ENCODE measurements at regions not wholly inside any gene's neighbourhood (a gene's known extent, or its start where the extent isn't known, plus 50 kb on each side); places are given as distances from the start of the nearest gene placed in this dataset.

DNA sequence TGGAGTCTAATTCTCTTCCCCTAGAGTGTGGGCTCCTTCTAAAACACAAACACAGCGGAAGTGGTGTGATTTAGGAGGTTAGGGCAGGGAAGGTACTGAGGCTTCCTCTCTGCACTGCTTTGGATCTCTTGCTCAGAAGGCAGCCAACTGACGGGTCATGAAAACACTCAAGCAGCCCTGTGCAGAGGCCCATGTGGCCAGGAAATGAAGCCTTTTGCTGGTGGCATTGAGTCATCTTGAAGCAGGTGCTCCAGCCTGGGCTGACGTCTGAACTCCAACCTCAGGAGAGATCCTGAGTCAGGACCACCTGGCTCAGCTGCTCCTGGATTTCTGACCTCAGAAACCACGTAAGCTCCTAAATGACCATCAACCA, 72.9 kb downstream of the MRM1 start:
- TF ChIP-seq, protein P1, sequence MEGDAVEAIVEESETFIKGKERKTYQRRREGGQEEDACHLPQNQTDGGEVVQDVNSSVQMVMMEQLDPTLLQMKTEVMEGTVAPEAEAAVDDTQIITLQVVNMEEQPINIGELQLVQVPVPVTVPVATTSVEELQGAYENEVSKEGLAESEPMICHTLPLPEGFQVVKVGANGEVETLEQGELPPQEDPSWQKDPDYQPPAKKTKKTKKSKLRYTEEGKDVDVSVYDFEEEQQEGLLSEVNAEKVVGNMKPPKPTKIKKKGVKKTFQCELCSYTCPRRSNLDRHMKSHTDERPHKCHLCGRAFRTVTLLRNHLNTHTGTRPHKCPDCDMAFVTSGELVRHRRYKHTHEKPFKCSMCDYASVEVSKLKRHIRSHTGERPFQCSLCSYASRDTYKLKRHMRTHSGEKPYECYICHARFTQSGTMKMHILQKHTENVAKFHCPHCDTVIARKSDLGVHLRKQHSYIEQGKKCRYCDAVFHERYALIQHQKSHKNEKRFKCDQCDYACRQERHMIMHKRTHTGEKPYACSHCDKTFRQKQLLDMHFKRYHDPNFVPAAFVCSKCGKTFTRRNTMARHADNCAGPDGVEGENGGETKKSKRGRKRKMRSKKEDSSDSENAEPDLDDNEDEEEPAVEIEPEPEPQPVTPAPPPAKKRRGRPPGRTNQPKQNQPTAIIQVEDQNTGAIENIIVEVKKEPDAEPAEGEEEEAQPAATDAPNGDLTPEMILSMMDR (conservative IDR thresholded peaks at IDR 0.05; ENCODE audit: low read depth, low read length): no peak
- no peak for TF ChIP-seq EZH2 (IDR thresholded peaks at IDR 0.05; ENCODE audit: low read length, unreplicated experiment)
- no peak for TF ChIP-seq EZH2phosphoT487 (IDR thresholded peaks at IDR 0.05; ENCODE audit: borderline replicate concordance, low read length)
- H3K9ac ChIP-seq (ENCODE audit: low read length): no peak overlapping the region
- no peak overlapping the region for H3K27ac ChIP-seq (ENCODE audit: low read length)
- H3K4me3 ChIP-seq (ENCODE audit: low read length): no peak overlapping the region
- CTCF ChIA-PET: no interaction called here
- H4K20me1 ChIP-seq (ENCODE audit: low read length): no peaks in the 10 kb centered on the region
- BruUV-seq (replicated peaks): no TSS peak
- no peaks in the 10 kb centered on the region for H3F3A ChIP-seq (ENCODE audit: low read length, unreplicated experiment)
- H3K27me3 ChIP-seq (ENCODE audit: low read length): no peaks in the 10 kb centered on the region
- intact Hi-C loops (cut with micrococcal nuclease): no loop called here
- no peaks in the 10 kb centered on the region for H3K9me3 ChIP-seq (ENCODE audit: low read length)
- no peak overlapping the region for H2AFZ ChIP-seq (ENCODE audit: low read length)
- DNase-seq (no peak), ATAC-seq (no peak)
- H3K79me2 ChIP-seq (ENCODE audit: low read length): no peaks in the 10 kb centered on the region
- no peaks in the 10 kb centered on the region for H3K4me1 ChIP-seq (ENCODE audit: insufficient read depth, low read length)
- POLR2A ChIA-PET (ENCODE audit: unreplicated experiment): no interaction called here
- no peaks in the 10 kb centered on the region for H3K9me2 ChIP-seq (replicated peaks; ENCODE audit: low read length)
- H3K36me3 ChIP-seq (ENCODE audit: low read depth, low read length): no peaks in the 10 kb centered on the region
- H3K4me2 ChIP-seq (ENCODE audit: low read length): no peak overlapping the region

DNA sequence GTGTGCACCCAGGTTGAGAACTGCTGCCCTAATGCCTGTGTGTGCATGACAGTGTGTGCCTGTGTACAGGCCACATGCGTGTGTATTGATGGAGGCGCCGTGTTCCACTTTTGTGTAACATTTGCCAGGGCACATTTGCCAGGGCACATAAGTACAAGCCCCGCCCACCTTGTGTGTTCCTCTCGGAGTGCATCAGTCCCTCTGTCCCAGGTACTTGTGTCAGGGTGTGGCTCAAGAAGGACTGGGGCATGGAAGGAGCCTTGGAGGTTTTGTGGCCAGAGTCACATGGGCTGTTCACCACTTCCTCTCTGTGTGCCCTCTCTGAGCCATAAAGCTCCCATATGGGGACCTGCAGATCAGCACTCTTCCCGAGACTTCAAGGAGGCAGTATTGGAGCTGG, 73.9 kb downstream of the MRM1 start:
- Histone ChIP-seq H4K20me1 (ENCODE audit: low read length) (no peaks in the 10 kb centered on the region), H3F3A (ENCODE audit: low read length, unreplicated experiment) (no peaks in the 10 kb centered on the region), H3K4me1 (ENCODE audit: insufficient read depth, low read length) (no peaks in the 10 kb centered on the region), H3K36me3 (ENCODE audit: low read depth, low read length) (no peaks in the 10 kb centered on the region), H3K9me2 (replicated peaks; ENCODE audit: low read length) (no peaks in the 10 kb centered on the region), H3K9me3 (ENCODE audit: low read length) (no peaks in the 10 kb centered on the region), H3K4me3 (ENCODE audit: low read length) (no peak overlapping the region), H3K4me2 (ENCODE audit: low read length) (no peak overlapping the region), H3K79me2 (ENCODE audit: low read length) (no peaks in the 10 kb centered on the region), H3K9ac (ENCODE audit: low read length) (no peak overlapping the region), H2AFZ (ENCODE audit: low read length) (no peak overlapping the region), H3K27ac (ENCODE audit: low read length) (no peak overlapping the region), H3K27me3 (ENCODE audit: low read length) (no peaks in the 10 kb centered on the region)
- CTCF ChIA-PET: no interaction called here
- POLR2A ChIA-PET (ENCODE audit: unreplicated experiment): no interaction called here
- TF ChIP-seq, protein P1 (conservative IDR thresholded peaks at IDR 0.05; ENCODE audit: low read depth, low read length): no peak
- TF ChIP-seq EZH2phosphoT487 (IDR thresholded peaks at IDR 0.05; ENCODE audit: borderline replicate concordance, low read length) (no peak), EZH2 (IDR thresholded peaks at IDR 0.05; ENCODE audit: low read length, unreplicated experiment) (no peak)
- ATAC-seq: no peak
- intact Hi-C loops (cut with micrococcal nuclease): no loop called here
- DNase-seq: no peak
- BruUV-seq (replicated peaks): no TSS peak

DNA sequence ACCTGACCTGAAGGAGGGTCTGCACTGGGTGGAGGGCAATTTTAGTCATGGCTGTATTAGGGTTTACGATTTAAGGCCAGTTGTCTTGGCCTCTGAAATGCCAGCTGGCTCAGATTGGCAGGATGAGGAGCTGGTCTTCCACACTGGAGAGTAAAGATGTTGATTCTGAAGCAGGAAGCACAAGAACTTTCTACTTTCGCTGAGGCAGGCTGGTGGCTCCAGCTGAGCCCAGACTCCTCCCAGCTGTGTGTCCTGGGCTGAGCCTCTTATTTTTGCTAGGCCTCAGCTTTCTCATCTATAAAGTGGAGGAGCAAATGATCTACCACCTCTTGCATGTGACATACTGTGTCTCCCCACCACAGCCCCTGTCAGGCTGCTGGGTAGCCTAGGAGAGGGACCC, 74.4 kb downstream of the MRM1 start:
- H3K27me3 ChIP-seq (ENCODE audit: low read length): no peaks in the 10 kb centered on the region
- no peak for DNase-seq
- H3K9ac ChIP-seq (ENCODE audit: low read length): no peak overlapping the region
- no peak for TF ChIP-seq EZH2 (IDR thresholded peaks at IDR 0.05; ENCODE audit: low read length, unreplicated experiment)
- TF ChIP-seq, protein P1 (conservative IDR thresholded peaks at IDR 0.05; ENCODE audit: low read depth, low read length): no peak
- ChIA-PET POLR2A (ENCODE audit: unreplicated experiment) (no interaction called here), CTCF (no interaction called here)
- no peaks in the 10 kb centered on the region for H3K36me3 ChIP-seq (ENCODE audit: low read depth, low read length)
- no peak overlapping the region for H3K4me2 ChIP-seq (ENCODE audit: low read length)
- H3K4me1 ChIP-seq (ENCODE audit: insufficient read depth, low read length): no peaks in the 10 kb centered on the region
- H3K79me2 ChIP-seq (ENCODE audit: low read length): no peaks in the 10 kb centered on the region
- no peak overlapping the region for H2AFZ ChIP-seq (ENCODE audit: low read length)
- H3F3A ChIP-seq (ENCODE audit: low read length, unreplicated experiment): no peaks in the 10 kb centered on the region
- no peaks in the 10 kb centered on the region for H3K9me3 ChIP-seq (ENCODE audit: low read length)
- no TSS peak for BruUV-seq (replicated peaks)
- no peak overlapping the region for H3K27ac ChIP-seq (ENCODE audit: low read length)
- intact Hi-C loops (cut with micrococcal nuclease): no loop called here
- H3K4me3 ChIP-seq (ENCODE audit: low read length): no peak overlapping the region
- H3K9me2 ChIP-seq (replicated peaks; ENCODE audit: low read length): no peaks in the 10 kb centered on the region
- ATAC-seq: no peak
- no peaks in the 10 kb centered on the region for H4K20me1 ChIP-seq (ENCODE audit: low read length)
